PC-3 (cell line): ENCODE measurements at regions not wholly inside any gene's neighbourhood (a gene's known extent, or its start where the extent isn't known, plus 50 kb on each side); places are given as distances from the start of the nearest gene placed in this dataset.

Source experiments
- CTCF ChIP-seq: fragments of 300-600 bp; sonication (generic); conservative IDR thresholded peaks from 2 replicates; pipeline ENCODE4 v1.5.1; 2017; ENCODE audit warnings: antibody characterized with exemption, low read depth, mild to moderate bottlenecking, low read length
- EZH2phosphoT487 ChIP-seq: fragments of 300-600 bp; sonication (generic); IDR thresholded peaks from 2 replicates; pipeline ENCODE4 v1.6.1; 2018; ENCODE audit warnings: mild to moderate bottlenecking, antibody characterized with exemption, low read length, borderline replicate concordance

- TF ChIP-seq EZH2phosphoT487: no peak
- TF ChIP-seq CTCF: no peak
Measured at GRCh38 chr14:76305268-76305826, 70.6 kb upstream of the ESRRB start.
